ENCODE measurements at regions not wholly inside any gene's neighbourhood (a gene's known extent, or its start where the extent isn't known, plus 50 kb on each side); places are given as distances from the start of the nearest gene placed in this dataset.
A peak's percentile ranks its signal among the peaks of the same experiment; 100 is the strongest.

- TF ChIP-seq CTCF (IDR thresholded peaks at IDR 0.05; ENCODE audit: unreplicated experiment): no peak
- Mint-ChIP-seq H3K4me3 (ENCODE audit: low read depth) (no peak overlapping the region), H3K4me1 (ENCODE audit: low read depth) (peaks cover 3% of the 10 kb centered on the region), H3K27me3 (peaks cover 26% of the 10 kb centered on the region), H3K9me3 (ENCODE audit: low read depth) (peaks cover 35% of the 10 kb centered on the region), H3K27ac (peak overlapping the region; percentile 11), H3K36me3 (ENCODE audit: insufficient read depth) (no peaks in the 10 kb centered on the region)
- DNase-seq (ENCODE audit: low spot score, unreplicated experiment): no peak
Measured at GRCh38 chrX:75211976-75212375, 55.9 kb upstream of the ABCB7 start.

GRCh38 chrX:75210602-75211001 lies 54.5 kb upstream of the ABCB7 start:
- Mint-ChIP-seq H3K27me3 (peaks cover 24% of the 10 kb centered on the region), H3K4me1 (ENCODE audit: low read depth) (peaks cover 3% of the 10 kb centered on the region), H3K9me3 (ENCODE audit: low read depth) (peaks cover 30% of the 10 kb centered on the region), H3K36me3 (ENCODE audit: insufficient read depth) (no peaks in the 10 kb centered on the region), H3K4me3 (ENCODE audit: low read depth) (no peak overlapping the region), H3K27ac (no peak overlapping the region)
- TF ChIP-seq CTCF (IDR thresholded peaks at IDR 0.05; ENCODE audit: unreplicated experiment): no peak
- DNase-seq (ENCODE audit: low spot score, unreplicated experiment): no peak
